ENCODE measurements at regions not wholly inside any gene's neighbourhood (a gene's known extent, or its start where the extent isn't known, plus 50 kb on each side); places are given as distances from the start of the nearest gene placed in this dataset.

DNA sequence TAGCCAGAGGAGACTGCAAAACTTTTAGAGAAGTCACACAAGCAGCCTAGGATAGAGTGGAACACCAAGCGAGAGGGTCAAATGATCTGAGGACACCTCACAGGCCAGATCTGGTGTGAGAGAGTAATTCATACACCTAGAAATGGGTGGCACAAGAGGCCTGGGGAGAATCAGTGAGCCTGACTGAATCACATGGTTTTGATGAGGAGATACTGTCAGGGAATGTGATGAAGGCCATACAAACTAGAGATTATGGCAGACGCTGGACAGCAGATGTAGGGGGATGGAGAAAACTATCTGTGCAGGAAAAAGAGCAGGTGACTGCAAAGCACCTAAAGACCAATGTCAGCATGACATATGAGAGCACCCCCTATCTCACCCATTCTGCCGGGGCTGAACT is 105.0 kb upstream of the TTC14 start:
- Histone ChIP-seq H3K9me3 (0 out of 2 replicates have a peak, but pooled peaks cover 4% of the 10 kb centered on the region), H3K79me2 (ENCODE audit: insufficient read depth) (no peaks in the 10 kb centered on the region), H3K9me2 (no peaks in the 10 kb centered on the region), H3K27me3 (ENCODE audit: insufficient read depth) (no peaks in the 10 kb centered on the region), H2AFZ (ENCODE audit: low read depth) (no peak overlapping the region), H4K20me1 (ENCODE audit: insufficient read depth) (no peaks in the 10 kb centered on the region), H3K36me3 (replicated peaks in 1 of 2; ENCODE audit: control insufficient read depth in 1 of 2, insufficient read depth in 2 of 2, low read length in 1 of 2) (no peaks in the 10 kb centered on the region), H3K4me3 (ENCODE audit: low read depth in 2 of 2, low read length in 1 of 2) (no peak overlapping the region), H3K4me2 (no peak overlapping the region), H3F3A (replicated peaks; ENCODE audit: insufficient read depth) (no peaks in the 10 kb centered on the region), H3K9ac (no peak overlapping the region), H3K4me1 (ENCODE audit: control insufficient read depth in 1 of 2, insufficient read depth in 2 of 2, low read depth in 1 of 2, low read length in 1 of 2) (no peaks in the 10 kb centered on the region), H3K27ac (ENCODE audit: low read depth in 2 of 2, low read length in 1 of 2) (no peak overlapping the region)
- 25% methylated on average over 3 of the region's 3 CpGs for WGBS (ENCODE audit: low lambda C conversion rate)
- DNase-seq = no peak
- CTCF ChIA-PET = no interaction called here
- POLR2A ChIA-PET = no interaction called here
- TF ChIP-seq, protein P1, sequence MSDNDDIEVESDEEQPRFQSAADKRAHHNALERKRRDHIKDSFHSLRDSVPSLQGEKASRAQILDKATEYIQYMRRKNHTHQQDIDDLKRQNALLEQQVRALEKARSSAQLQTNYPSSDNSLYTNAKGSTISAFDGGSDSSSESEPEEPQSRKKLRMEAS (IDR thresholded peaks at IDR 0.05; ENCODE audit: low read depth) = no peak
- TF ChIP-seq RAD21 (IDR thresholded peaks at IDR 0.05; ENCODE audit: low read length) (no peak), FOXM1 (IDR thresholded peaks at IDR 0.05; ENCODE audit: low read depth) (no peak), EZH2phosphoT487 (IDR thresholded peaks at IDR 0.05; ENCODE audit: borderline replicate concordance, low read depth) (no peak), TCF12 (IDR thresholded peaks at IDR 0.05) (no peak), RXRA (IDR thresholded peaks at IDR 0.05; ENCODE audit: borderline replicate concordance, low read depth) (no peak), SMC3 (IDR thresholded peaks at IDR 0.05; ENCODE audit: low read depth, low read length) (no peak), YY1 (IDR thresholded peaks at IDR 0.05; ENCODE audit: low read depth) (no peak)

DNA sequence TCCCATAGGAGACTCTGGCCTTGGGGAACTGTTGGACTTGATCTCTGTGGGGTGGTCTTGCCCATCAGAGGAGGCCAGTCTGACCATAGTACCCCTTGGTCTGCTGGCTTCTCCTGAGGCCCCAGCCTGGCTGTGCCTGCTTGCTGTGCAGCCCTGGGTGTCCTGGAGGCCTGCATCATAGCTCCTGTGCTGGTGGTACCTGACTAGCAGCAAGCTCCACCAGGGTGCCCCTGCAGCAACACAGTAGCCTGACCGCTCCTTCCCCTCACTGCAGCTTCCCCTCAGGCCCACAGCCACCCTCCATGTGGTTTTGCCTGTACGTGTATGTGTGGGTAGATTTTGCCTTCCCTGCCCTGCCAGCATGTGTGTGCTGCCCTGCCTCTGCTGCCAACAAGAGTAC is 85.6 kb upstream of the TTC14 start:
- H3F3A ChIP-seq (replicated peaks; ENCODE audit: insufficient read depth) = no peaks in the 10 kb centered on the region
- H3K27ac ChIP-seq (ENCODE audit: low read depth in 2 of 2, low read length in 1 of 2) = no peak overlapping the region
- ChIA-PET POLR2A (no interaction called here), CTCF (no interaction called here)
- H3K79me2 ChIP-seq (ENCODE audit: insufficient read depth) = no peaks in the 10 kb centered on the region
- no peaks in the 10 kb centered on the region for H3K4me1 ChIP-seq (ENCODE audit: control insufficient read depth in 1 of 2, insufficient read depth in 2 of 2, low read depth in 1 of 2, low read length in 1 of 2)
- no CpG with 5 or more reads among the region's 2 CpGs for WGBS (ENCODE audit: low lambda C conversion rate)
- no peak for DNase-seq
- no peak overlapping the region for H2AFZ ChIP-seq (ENCODE audit: low read depth)
- H4K20me1 ChIP-seq (ENCODE audit: insufficient read depth) = no peaks in the 10 kb centered on the region
- peaks cover 4% of the 10 kb centered on the region; the same call in 1 of the 2 replicates for H3K9me3 ChIP-seq
- H3K4me3 ChIP-seq (ENCODE audit: low read depth in 2 of 2, low read length in 1 of 2) = no peak overlapping the region
- H3K36me3 ChIP-seq (replicated peaks in 1 of 2; ENCODE audit: control insufficient read depth in 1 of 2, insufficient read depth in 2 of 2, low read length in 1 of 2) = no peaks in the 10 kb centered on the region
- H3K9ac ChIP-seq = no peak overlapping the region
- no peaks in the 10 kb centered on the region for H3K27me3 ChIP-seq (ENCODE audit: insufficient read depth)
- no peaks in the 10 kb centered on the region for H3K9me2 ChIP-seq
- no peak overlapping the region for H3K4me2 ChIP-seq
- no peak for TF ChIP-seq RAD21 (IDR thresholded peaks at IDR 0.05; ENCODE audit: low read length)
- no peak for TF ChIP-seq GABPA (IDR thresholded peaks at IDR 0.05; ENCODE audit: low read depth)
- TF ChIP-seq, protein P2, sequence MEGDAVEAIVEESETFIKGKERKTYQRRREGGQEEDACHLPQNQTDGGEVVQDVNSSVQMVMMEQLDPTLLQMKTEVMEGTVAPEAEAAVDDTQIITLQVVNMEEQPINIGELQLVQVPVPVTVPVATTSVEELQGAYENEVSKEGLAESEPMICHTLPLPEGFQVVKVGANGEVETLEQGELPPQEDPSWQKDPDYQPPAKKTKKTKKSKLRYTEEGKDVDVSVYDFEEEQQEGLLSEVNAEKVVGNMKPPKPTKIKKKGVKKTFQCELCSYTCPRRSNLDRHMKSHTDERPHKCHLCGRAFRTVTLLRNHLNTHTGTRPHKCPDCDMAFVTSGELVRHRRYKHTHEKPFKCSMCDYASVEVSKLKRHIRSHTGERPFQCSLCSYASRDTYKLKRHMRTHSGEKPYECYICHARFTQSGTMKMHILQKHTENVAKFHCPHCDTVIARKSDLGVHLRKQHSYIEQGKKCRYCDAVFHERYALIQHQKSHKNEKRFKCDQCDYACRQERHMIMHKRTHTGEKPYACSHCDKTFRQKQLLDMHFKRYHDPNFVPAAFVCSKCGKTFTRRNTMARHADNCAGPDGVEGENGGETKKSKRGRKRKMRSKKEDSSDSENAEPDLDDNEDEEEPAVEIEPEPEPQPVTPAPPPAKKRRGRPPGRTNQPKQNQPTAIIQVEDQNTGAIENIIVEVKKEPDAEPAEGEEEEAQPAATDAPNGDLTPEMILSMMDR (IDR thresholded peaks at IDR 0.05) = no peak
- TF ChIP-seq, protein P3, sequence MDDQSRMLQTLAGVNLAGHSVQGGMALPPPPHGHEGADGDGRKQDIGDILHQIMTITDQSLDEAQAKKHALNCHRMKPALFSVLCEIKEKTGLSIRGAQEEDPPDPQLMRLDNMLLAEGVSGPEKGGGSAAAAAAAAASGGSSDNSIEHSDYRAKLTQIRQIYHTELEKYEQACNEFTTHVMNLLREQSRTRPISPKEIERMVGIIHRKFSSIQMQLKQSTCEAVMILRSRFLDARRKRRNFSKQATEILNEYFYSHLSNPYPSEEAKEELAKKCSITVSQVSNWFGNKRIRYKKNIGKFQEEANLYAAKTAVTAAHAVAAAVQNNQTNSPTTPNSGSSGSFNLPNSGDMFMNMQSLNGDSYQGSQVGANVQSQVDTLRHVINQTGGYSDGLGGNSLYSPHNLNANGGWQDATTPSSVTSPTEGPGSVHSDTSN (IDR thresholded peaks at IDR 0.05) = no peak
- no peak for TF ChIP-seq FOSL2 (IDR thresholded peaks at IDR 0.05; ENCODE audit: borderline replicate concordance, low read depth)
- TF ChIP-seq POLR2AphosphoS5 (IDR thresholded peaks at IDR 0.05; ENCODE audit: low read depth, low read length) = no peak

Data from SK-N-SH (cell line).